Vagina (tissue), 2 donors: ENCODE measurements at regions not wholly inside any gene's neighbourhood (a gene's known extent, or its start where the extent isn't known, plus 50 kb on each side); places are given as distances from the start of the nearest gene placed in this dataset.

Source experiments
- DNase-seq, 2 donors: peaks; one replicate each; pipeline ENCODE4 v3.0.0-alpha.2; 2017; ENCODE audit errors: extremely low spot score in 2 of 2
- H3K27ac ChIP-seq: fragments of 200-600 bp; sonication (generic); one replicate; pipeline ENCODE4 v1.5.1; 2019
- H3K27me3 ChIP-seq: fragments of 200-600 bp; sonication (generic); one replicate; pipeline ENCODE4 v1.5.1; 2019
- H3K36me3 ChIP-seq, 2 donors: fragments of 200-600 bp; sonication (generic); one replicate each; pipeline ENCODE4 v1.5.1; 2017 to 2019
- H3K4me1 ChIP-seq: fragments of 200-600 bp; sonication (generic); one replicate; pipeline ENCODE4 v1.5.1; 2019
- H3K4me3 ChIP-seq, 2 donors: fragments of 200-600 bp; sonication (generic); 1 replicate in 1 of 2; 2 replicates in 1 of 2; pipeline ENCODE4 v1.5.1; 2016 to 2019
- H3K9me3 ChIP-seq: fragments of 200-600 bp; sonication (generic); one replicate; pipeline ENCODE4 v1.5.1; 2019
- POLR2A ChIP-seq, 2 donors: fragments of 450-650 bp; IDR thresholded peaks; one replicate each; pipeline ENCODE4 v1.6.1; 2017; ENCODE audit warnings: antibody characterized with exemption in 2 of 2, mild to moderate bottlenecking in 2 of 2, moderate library complexity in 2 of 2
- POLR2AphosphoS5 ChIP-seq, 2 donors: sonication (generic); formaldehyde crosslinking; IDR thresholded peaks; one replicate each; pipeline ENCODE4 v1.9.0; 2017; ENCODE audit warnings: antibody characterized with exemption in 2 of 2, mild to moderate bottlenecking in 2 of 2, low read depth in 1 of 2; ENCODE audit not compliant: insufficient read depth in 1 of 2
- intact Hi-C: fragments of 100-400 bp; cut with DNase I; formaldehyde crosslinking; loops from one replicate; pipeline ENCODE4 v1.15.1; 2023
- TF ChIP-seq, protein P1 (sequence below), 3 experiments: fragments of 450-650 bp in 2 of 3; fragments of 200-600 bp in 1 of 3; sonication (generic) in 1 of 3; IDR thresholded peaks; one replicate each; pipeline ENCODE4 v1.5.1; 2017 to 2019; ENCODE audit warnings: antibody characterized with exemption in 3 of 3, mild to moderate bottlenecking in 2 of 3, moderate library complexity in 2 of 3

DNA sequence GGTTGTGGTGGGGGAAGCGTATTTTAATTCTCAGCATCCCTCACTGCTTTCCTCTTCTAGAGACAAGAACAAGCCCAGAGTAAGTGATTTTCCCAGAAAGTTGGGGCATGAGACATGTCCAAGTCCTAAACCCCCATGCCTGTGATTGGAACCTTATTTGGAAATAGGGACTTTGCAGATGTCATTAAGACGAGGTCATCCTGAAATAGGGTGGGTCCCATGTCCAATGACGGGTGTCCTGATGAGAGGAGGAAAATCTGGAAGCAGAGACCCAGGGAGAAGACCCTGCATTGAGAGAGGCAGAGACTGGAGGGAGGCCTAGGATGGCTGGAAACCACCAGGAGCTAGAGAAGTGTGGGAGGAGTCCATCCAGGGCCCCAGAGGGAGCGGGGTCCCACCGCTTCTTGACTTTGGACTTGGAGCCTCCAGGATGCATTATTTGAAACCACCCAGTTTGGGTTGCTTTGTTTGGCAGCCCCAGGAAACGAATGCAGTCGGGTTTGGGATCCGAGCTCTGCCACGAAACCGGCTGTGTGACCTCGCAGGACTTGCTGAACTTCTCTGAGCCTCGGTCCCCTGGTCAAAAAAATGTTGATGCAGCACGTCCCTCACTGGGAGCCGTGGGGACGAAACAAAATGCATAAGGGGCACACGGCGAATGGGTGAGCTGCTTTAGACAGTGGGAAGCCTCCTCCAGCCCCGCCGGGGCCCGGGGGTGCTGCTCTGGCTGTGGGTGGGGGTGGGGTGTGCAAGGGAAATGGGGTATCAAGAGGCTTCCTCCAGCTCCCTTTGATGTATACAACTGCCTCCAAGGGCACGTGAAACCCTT is 113.9 kb downstream of the CPZ start:
- Histone ChIP-seq H3K4me3 (no peak overlapping the region), H3K4me1 (no peaks in the 10 kb centered on the region), H3K27ac (no peak overlapping the region), H3K9me3 (no peaks in the 10 kb centered on the region), H3K36me3 (no peaks in the 10 kb centered on the region), H3K27me3 (no peaks in the 10 kb centered on the region)
- intact Hi-C loops = no loop called here
- DNase-seq = no peak
- TF ChIP-seq POLR2A (IDR thresholded peaks at IDR 0.05) (no peak), POLR2AphosphoS5 (IDR thresholded peaks at IDR 0.05; ENCODE audit: insufficient read depth in 1 of 2, low read depth in 1 of 2) (no peak)
- TF ChIP-seq, protein P1, sequence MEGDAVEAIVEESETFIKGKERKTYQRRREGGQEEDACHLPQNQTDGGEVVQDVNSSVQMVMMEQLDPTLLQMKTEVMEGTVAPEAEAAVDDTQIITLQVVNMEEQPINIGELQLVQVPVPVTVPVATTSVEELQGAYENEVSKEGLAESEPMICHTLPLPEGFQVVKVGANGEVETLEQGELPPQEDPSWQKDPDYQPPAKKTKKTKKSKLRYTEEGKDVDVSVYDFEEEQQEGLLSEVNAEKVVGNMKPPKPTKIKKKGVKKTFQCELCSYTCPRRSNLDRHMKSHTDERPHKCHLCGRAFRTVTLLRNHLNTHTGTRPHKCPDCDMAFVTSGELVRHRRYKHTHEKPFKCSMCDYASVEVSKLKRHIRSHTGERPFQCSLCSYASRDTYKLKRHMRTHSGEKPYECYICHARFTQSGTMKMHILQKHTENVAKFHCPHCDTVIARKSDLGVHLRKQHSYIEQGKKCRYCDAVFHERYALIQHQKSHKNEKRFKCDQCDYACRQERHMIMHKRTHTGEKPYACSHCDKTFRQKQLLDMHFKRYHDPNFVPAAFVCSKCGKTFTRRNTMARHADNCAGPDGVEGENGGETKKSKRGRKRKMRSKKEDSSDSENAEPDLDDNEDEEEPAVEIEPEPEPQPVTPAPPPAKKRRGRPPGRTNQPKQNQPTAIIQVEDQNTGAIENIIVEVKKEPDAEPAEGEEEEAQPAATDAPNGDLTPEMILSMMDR (IDR thresholded peaks at IDR 0.05) = no peak

DNA sequence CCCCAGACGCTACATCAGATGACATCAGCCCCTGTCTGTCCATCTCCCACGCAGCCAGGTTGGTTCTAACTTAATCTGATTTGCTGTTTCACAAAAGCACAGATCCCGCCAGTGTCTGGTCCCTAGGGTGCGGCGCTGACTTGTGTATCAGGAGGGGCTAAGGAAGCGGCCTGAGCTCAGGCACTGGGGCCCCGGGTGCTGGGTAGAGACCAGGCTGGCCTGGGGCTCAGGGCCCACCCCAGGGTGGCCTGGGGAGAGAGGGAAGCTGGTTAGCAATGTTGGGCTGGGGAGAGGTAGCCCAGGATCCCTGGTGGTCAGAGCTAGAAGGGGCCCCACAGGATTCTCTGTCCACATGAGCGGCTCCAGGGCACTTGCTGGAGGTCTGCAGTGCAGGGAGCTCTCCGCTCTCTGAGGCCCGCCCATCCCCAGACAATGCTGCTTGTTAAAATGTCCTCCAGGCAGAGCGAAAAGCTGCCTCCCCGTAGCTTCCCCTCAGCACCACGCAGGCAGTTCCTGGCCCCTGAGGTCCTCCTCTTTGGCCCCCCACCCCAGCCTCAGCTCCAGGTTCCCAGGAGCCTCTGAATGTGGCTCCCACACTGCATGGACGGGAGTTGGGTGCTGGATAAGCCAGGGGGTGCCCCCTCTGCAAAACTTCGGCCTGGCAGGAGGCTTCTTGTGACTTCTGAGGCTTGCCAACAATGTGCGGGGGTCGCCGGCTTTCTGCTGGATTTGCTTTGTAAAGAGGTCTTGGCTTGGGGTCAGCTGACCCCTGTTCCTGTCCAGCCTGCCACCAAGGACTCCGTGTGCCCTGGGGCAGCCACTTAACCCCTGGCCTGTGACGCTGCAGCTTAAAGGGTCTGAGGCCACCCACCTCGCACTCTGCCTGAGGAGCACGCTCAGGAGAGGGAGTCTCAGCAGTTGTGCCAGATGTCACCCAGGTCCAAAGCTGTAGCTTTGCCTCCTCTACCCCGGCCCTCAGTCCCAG is 112.9 kb downstream of the CPZ start:
- no peaks in the 10 kb centered on the region for H3K36me3 ChIP-seq
- no peaks in the 10 kb centered on the region for H3K9me3 ChIP-seq
- no peak overlapping the region for H3K27ac ChIP-seq
- intact Hi-C loops = no loop called here
- no peak overlapping the region for H3K4me3 ChIP-seq
- no peaks in the 10 kb centered on the region for H3K4me1 ChIP-seq
- TF ChIP-seq POLR2AphosphoS5 (IDR thresholded peaks at IDR 0.05; ENCODE audit: insufficient read depth in 1 of 2, low read depth in 1 of 2) = no peak
- TF ChIP-seq, protein P1 (IDR thresholded peaks at IDR 0.05) = no peak
- no peak for TF ChIP-seq POLR2A (IDR thresholded peaks at IDR 0.05)
- no peaks in the 10 kb centered on the region for H3K27me3 ChIP-seq
- no peak for DNase-seq

DNA sequence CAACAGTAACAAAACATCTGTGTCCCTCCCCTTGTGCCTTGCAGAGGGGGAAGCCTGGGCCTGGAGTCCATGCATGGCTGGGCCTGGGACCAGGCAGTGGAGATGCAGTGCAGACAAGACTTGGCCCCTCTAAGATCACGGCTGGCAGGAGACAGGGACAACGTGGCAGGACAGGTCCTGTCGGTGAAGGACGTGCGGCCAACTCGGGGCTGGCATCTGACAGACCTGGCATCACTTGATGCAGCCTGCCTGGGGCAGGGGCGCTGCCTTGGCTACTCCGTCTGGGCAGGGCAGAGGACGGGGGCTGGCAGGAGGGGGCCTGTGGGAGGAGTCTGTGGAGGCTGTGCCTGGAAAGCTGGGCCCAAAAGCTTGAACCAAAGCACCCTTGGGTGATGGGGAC is 112.1 kb downstream of the CPZ start:
- Histone ChIP-seq H3K4me3 (no peak overlapping the region), H3K27ac (no peak overlapping the region), H3K27me3 (no peaks in the 10 kb centered on the region), H3K9me3 (no peaks in the 10 kb centered on the region), H3K36me3 (no peaks in the 10 kb centered on the region), H3K4me1 (no peaks in the 10 kb centered on the region)
- intact Hi-C loops = no loop called here
- TF ChIP-seq POLR2AphosphoS5 (IDR thresholded peaks at IDR 0.05; ENCODE audit: insufficient read depth in 1 of 2, low read depth in 1 of 2) = no peak
- DNase-seq = no peak

DNA sequence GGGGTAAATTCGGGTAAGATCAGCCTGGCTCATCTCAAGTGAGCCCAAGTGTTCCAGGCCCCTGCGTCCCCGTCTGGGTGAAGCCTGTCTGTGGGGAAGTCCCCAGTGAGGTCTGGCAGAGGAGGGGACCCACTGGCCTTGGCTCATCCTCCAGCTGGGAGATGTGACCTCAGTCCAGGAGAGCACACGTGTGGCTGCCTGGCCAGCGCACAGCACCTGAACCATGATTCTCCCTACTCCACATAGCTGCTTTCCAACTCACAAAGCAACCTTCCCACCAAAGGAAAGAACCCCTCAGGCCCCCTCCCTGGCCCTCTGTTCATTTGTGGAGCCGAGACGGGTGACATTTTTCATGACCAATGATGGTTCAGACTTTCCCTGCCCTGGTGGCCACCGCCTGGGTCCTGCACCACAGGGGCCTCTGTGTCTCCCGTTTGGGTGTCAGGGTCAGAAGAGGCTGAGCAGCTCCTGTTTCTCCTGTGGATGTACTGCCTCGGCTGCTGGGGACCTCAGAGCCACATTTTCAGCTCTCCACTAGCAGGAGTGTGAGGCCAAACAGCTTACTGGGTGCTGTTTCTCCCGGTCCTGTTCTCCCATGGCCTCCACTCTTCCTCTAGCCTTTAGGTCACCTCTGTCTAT is 111.4 kb downstream of the CPZ start:
- Histone ChIP-seq H3K9me3 (no peaks in the 10 kb centered on the region), H3K27ac (no peak overlapping the region), H3K4me1 (no peaks in the 10 kb centered on the region), H3K36me3 (no peaks in the 10 kb centered on the region), H3K4me3 (no peak overlapping the region), H3K27me3 (no peaks in the 10 kb centered on the region)
- no peak for DNase-seq
- TF ChIP-seq, protein P1 (IDR thresholded peaks at IDR 0.05) = no peak
- no peak for TF ChIP-seq POLR2AphosphoS5 (IDR thresholded peaks at IDR 0.05; ENCODE audit: insufficient read depth in 1 of 2, low read depth in 1 of 2)
- intact Hi-C loops = no loop called here

DNA sequence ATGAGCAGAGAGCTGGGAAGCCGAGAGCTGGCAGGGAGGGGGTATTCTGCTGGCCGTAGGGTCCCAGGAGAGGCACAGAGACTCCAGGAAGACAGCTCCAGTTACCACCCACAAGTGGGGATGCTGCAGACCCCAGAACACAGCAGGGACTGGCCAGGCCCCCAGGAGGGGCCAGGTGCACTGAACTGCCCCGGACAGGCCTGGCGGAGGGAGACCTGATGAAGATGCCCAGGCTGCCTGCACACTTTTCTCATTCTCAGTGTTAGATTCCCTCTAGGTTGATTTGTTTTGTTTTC is 110.8 kb downstream of the CPZ start:
- no peaks in the 10 kb centered on the region for H3K27me3 ChIP-seq
- no peaks in the 10 kb centered on the region for H3K4me1 ChIP-seq
- no peaks in the 10 kb centered on the region for H3K9me3 ChIP-seq
- DNase-seq = no peak
- H3K27ac ChIP-seq = no peak overlapping the region
- no peaks in the 10 kb centered on the region for H3K36me3 ChIP-seq
- no peak overlapping the region for H3K4me3 ChIP-seq
- intact Hi-C loops = no loop called here
- TF ChIP-seq, protein P1 (IDR thresholded peaks at IDR 0.05) = no peak
- TF ChIP-seq POLR2A (IDR thresholded peaks at IDR 0.05) (no peak), POLR2AphosphoS5 (IDR thresholded peaks at IDR 0.05; ENCODE audit: insufficient read depth in 1 of 2, low read depth in 1 of 2) (no peak)
